Activated naive CD8-positive, alpha-beta T cell treated with anti-CD3 and anti-CD28 coated beads for 36 hours (primary cell): ENCODE measurements at regions not wholly inside any gene's neighbourhood (a gene's known extent, or its start where the extent isn't known, plus 50 kb on each side); places are given as distances from the start of the nearest gene placed in this dataset.

ENCODE experiments used
- DNase-seq: peaks from one replicate; pipeline ENCODE4 v3.0.0; 2021
- H3K27ac Mint-ChIP-seq: one replicate; pipeline ENCODE4 v1.8.0; 2022; ENCODE audit warnings: mild to moderate bottlenecking, moderate library complexity, mixed read lengths
- H3K27me3 Mint-ChIP-seq: one replicate; pipeline ENCODE4 v1.8.0; 2022; ENCODE audit warnings: mild to moderate bottlenecking, mixed read lengths
- H3K36me3 Mint-ChIP-seq: one replicate; pipeline ENCODE4 v1.8.0; 2021; ENCODE audit warnings: mild to moderate bottlenecking, mixed read lengths
- H3K4me1 Mint-ChIP-seq: one replicate; pipeline ENCODE4 v1.8.0; 2021; ENCODE audit warnings: mixed read lengths
- H3K4me3 Mint-ChIP-seq: one replicate; pipeline ENCODE4 v1.8.0; 2022; ENCODE audit warnings: mild to moderate bottlenecking, moderate library complexity, mixed read lengths
- H3K9me3 Mint-ChIP-seq: one replicate; pipeline ENCODE4 v1.8.0; 2022; ENCODE audit warnings: mixed read lengths

- Mint-ChIP-seq H3K36me3 (no peaks in the 10 kb centered on the region), H3K27me3 (no peaks in the 10 kb centered on the region), H3K4me1 (no peaks in the 10 kb centered on the region), H3K4me3 (no peak overlapping the region), H3K27ac (no peak overlapping the region), H3K9me3 (no peaks in the 10 kb centered on the region)
- no peak for DNase-seq
These were observed 590.6 kb upstream of the NETO1 start for GRCh38 chr18:73458186-73458964.

DNA sequence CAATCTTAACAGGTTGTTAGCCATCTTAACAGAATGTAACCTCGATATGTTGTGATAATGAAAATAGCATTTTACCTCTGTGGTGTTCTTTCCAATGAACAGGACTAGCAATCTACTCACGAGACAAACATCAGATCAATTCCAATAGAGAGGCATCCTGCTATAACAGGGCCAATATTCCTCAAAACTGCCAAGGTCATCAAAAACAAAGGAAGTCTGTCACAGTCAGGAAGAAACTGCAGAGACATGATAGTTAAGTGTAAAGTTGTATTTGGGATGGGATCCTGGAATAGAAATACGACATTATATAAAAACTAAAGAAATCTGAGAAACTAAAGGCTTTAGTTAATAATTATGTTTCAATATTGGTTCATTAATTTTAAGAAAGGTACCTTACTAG, 588.9 kb upstream of the NETO1 start:
- Mint-ChIP-seq H3K9me3 (no peaks in the 10 kb centered on the region), H3K36me3 (no peaks in the 10 kb centered on the region), H3K27me3 (no peaks in the 10 kb centered on the region), H3K4me1 (no peaks in the 10 kb centered on the region), H3K27ac (no peak overlapping the region), H3K4me3 (no peak overlapping the region)
- DNase-seq = no peak

DNA sequence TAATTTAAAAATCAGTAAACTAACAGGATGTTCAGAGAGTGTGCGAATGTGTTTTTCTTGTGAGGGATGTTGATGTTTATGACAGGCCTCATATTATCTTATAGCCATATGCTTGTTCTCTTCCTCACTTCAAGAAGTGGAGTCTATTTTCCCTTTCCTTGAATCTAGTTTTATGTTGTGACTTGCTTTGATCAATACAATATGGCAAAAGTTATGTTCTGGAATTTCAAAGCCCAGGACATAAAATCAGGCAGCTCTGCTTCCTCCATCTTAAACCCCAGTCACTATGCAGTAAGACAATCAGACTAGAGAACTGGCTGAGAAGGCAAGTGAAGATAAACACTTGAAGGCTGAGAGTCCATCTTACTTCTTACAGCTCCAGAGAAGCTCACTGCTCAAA, 585.1 kb upstream of the NETO1 start:
- Mint-ChIP-seq H3K9me3 (peaks cover 5% of the 10 kb centered on the region), H3K36me3 (no peaks in the 10 kb centered on the region), H3K4me1 (no peaks in the 10 kb centered on the region), H3K4me3 (no peak overlapping the region), H3K27me3 (no peaks in the 10 kb centered on the region), H3K27ac (no peak overlapping the region)
- DNase-seq = no peak

- Mint-ChIP-seq H3K9me3 (peaks cover 5% of the 10 kb centered on the region), H3K27me3 (no peaks in the 10 kb centered on the region), H3K4me3 (no peak overlapping the region), H3K4me1 (no peaks in the 10 kb centered on the region), H3K27ac (no peak overlapping the region), H3K36me3 (no peaks in the 10 kb centered on the region)
- DNase-seq = no peak
These were observed 578.7 kb upstream of the NETO1 start for GRCh38 chr18:73446502-73446901.

DNA sequence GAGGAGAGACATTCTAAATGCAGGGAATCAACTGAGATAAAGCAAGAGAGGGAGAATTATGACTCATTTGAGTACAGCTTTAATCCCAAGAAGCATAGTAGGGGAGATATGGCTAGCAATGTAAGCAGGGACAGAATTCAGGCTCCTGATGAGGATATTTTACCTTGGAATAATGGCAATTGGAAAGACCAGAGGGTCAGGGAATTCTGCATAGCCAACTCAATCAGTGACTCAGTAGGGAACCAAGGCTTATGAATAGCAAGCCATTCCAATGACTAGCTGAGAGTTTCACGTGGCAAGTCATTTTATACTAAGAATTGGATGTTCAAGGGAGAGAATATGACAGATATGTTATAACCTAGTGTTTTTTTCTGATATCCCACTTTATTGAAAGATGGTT, 563.8 kb upstream of the NETO1 start:
- Mint-ChIP-seq H3K27ac (no peak overlapping the region), H3K4me3 (no peak overlapping the region), H3K36me3 (no peaks in the 10 kb centered on the region), H3K27me3 (no peaks in the 10 kb centered on the region), H3K4me1 (no peaks in the 10 kb centered on the region), H3K9me3 (no peaks in the 10 kb centered on the region)
- no peak for DNase-seq

DNA sequence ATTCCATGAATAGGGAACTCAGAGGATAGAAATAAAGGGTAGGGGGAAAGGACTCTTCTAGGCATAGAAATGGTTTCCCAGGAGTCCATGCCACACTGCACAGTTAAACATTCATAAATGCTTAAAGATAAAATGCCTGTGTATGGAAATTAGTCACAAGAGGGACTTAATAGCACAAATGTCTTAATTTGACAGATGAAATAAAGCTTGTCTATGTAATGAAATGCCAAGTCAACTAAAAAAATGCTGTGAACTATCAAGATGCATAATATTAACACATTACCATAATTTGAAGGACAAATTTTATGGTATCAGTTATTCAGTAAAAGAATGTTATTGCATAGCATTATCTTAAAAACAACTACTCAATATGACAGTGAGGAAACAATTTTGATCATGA, 553.2 kb upstream of the NETO1 start:
- Mint-ChIP-seq H3K4me1 (no peaks in the 10 kb centered on the region), H3K27ac (no peak overlapping the region), H3K4me3 (no peak overlapping the region), H3K36me3 (no peaks in the 10 kb centered on the region), H3K9me3 (peaks cover 7% of the 10 kb centered on the region), H3K27me3 (no peaks in the 10 kb centered on the region)
- DNase-seq = no peak

- H3K36me3 Mint-ChIP-seq = no peaks in the 10 kb centered on the region
- H3K27me3 Mint-ChIP-seq = no peaks in the 10 kb centered on the region
- H3K9me3 Mint-ChIP-seq = peaks cover 7% of the 10 kb centered on the region
- no peaks in the 10 kb centered on the region for H3K4me1 Mint-ChIP-seq
- H3K27ac Mint-ChIP-seq = no peak overlapping the region
- H3K4me3 Mint-ChIP-seq = no peak overlapping the region
- DNase-seq = no peak
These were observed 551.7 kb upstream of the NETO1 start for GRCh38 chr18:73419531-73419930.

DNA sequence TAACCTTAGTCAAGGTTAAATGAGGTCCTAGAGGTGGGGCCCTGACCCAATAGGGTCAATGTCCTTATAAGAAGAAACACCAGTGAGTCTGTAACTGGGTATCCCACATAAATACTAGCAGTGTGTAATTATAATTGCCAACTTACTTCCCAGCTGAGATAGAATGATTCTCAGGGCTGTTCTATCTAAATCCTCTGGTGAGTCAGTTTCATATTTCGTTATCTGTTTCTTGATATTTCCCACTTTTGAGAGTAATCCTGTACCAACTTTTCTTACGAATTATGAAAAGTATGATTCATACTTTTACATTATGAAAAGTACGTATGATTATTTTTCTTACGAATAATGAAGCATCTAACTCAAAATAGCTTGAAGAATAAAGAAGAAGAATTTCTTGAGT, 546.8 kb upstream of the NETO1 start:
- no peak overlapping the region for H3K27ac Mint-ChIP-seq
- no peak for DNase-seq
- no peak overlapping the region for H3K4me3 Mint-ChIP-seq
- H3K9me3 Mint-ChIP-seq = peaks cover 7% of the 10 kb centered on the region
- no peaks in the 10 kb centered on the region for H3K36me3 Mint-ChIP-seq
- no peaks in the 10 kb centered on the region for H3K4me1 Mint-ChIP-seq
- H3K27me3 Mint-ChIP-seq = no peaks in the 10 kb centered on the region

DNA sequence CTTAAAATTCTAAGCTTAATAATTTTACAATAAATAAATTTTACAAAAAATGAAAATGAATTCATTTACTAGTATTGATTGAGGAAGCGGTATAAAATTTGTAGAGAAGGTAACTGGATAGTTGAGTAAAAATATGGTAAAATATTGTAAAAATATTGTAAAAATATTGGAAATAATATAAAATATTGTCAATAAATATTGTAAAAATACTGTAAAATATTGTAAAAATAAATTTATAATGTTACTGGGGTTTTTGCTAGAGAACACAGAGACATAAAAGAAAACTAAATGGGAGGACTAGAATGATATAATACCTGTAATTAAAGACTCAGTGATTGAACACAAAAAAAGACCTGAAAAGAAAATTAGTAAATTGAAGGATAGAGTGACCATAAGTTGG, 546.3 kb upstream of the NETO1 start:
- Mint-ChIP-seq H3K4me3 (no peak overlapping the region), H3K27me3 (no peaks in the 10 kb centered on the region), H3K36me3 (no peaks in the 10 kb centered on the region), H3K4me1 (no peaks in the 10 kb centered on the region), H3K9me3 (peaks cover 7% of the 10 kb centered on the region), H3K27ac (no peak overlapping the region)
- DNase-seq = no peak

DNA sequence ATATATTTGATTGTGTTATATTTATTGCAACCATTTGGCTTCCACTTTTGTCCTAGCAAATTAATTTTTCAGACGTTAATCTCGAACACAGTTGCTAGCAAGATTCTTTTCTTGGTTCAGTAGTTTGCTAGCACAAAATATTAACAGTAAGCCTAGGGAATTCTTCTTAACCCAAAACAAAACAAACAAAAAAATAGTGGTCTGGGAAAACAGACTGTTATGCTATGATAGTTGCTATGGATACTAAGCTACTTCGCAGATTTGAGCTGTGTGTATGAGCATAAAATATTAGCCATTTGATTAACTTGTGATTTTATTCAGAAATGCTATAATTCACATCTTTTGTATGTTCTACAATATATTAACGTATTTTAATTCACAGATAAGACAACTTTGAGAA, 541.5 kb upstream of the NETO1 start:
- H3K36me3 Mint-ChIP-seq = no peaks in the 10 kb centered on the region
- H3K9me3 Mint-ChIP-seq = no peaks in the 10 kb centered on the region
- no peak overlapping the region for H3K27ac Mint-ChIP-seq
- H3K4me1 Mint-ChIP-seq = no peaks in the 10 kb centered on the region
- no peak for DNase-seq
- H3K4me3 Mint-ChIP-seq = no peak overlapping the region
- no peaks in the 10 kb centered on the region for H3K27me3 Mint-ChIP-seq

GRCh38 chr18:73408469-73408868, 540.7 kb upstream of the NETO1 start:
- Mint-ChIP-seq H3K4me3 (no peak overlapping the region), H3K36me3 (no peaks in the 10 kb centered on the region), H3K27me3 (no peaks in the 10 kb centered on the region), H3K4me1 (no peaks in the 10 kb centered on the region), H3K9me3 (no peaks in the 10 kb centered on the region), H3K27ac (no peak overlapping the region)
- DNase-seq = no peak

DNA sequence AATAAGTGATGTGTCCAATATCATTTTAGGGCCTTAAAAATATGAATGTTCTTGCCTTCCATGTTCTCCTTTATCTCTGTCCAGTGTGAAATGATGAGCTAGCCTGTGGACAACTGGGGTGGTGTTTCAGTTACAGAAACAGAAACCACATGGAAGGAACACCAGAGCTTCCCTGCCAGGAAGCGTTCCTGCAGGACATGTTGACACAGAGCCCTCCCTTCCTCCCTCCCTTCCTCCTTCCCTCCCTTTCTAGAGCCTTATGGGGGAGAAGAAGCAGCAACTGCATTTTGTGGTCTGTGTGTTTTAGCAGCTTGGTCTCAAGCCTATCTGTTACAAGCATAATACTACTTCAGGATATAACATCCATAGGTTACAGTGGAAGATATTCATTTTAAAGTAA, 539.7 kb upstream of the NETO1 start:
- no peak overlapping the region for H3K4me3 Mint-ChIP-seq
- H3K9me3 Mint-ChIP-seq = no peaks in the 10 kb centered on the region
- H3K36me3 Mint-ChIP-seq = no peaks in the 10 kb centered on the region
- H3K4me1 Mint-ChIP-seq = no peaks in the 10 kb centered on the region
- H3K27ac Mint-ChIP-seq = no peak overlapping the region
- H3K27me3 Mint-ChIP-seq = no peaks in the 10 kb centered on the region
- no peak for DNase-seq

DNA sequence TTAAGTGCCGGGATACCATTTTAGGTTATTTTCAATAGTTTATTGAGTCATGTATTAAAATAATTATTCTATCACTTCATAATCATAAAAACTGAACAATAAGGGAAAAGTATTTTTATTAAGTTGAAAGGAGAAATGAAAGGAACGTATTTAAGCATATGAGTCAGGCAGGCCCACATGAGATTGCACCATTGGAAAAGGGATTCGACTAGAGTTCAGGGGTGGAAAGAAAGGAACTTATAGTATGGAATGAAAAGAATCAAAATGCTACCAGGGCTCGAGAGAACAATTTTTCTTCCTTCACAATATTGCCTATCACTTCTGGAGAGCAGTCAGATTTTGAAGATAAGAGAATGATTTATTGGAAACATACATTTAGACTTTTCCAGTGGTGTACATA, 516.5 kb upstream of the NETO1 start:
- Mint-ChIP-seq H3K4me1 (no peaks in the 10 kb centered on the region), H3K36me3 (no peaks in the 10 kb centered on the region), H3K9me3 (no peaks in the 10 kb centered on the region), H3K4me3 (no peak overlapping the region), H3K27ac (no peak overlapping the region), H3K27me3 (no peaks in the 10 kb centered on the region)
- no peak for DNase-seq

DNA sequence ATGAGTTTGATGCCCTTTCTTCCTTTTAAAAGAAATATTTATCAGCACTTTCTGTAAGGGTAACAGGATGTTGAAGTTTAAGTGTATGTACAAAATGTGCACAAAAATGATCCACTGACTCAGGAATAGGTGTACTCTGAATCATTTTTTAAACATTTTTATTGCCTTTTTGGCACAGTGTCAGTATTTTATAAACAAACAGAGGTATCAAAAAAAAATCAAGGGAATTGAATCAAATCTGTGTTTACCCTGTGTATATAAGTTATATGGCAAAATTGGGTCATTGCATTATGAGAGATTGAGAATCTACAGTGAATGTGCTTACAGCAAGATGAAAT, 513.9 kb upstream of the NETO1 start:
- H3K27me3 Mint-ChIP-seq = no peaks in the 10 kb centered on the region
- no peaks in the 10 kb centered on the region for H3K36me3 Mint-ChIP-seq
- H3K9me3 Mint-ChIP-seq = no peaks in the 10 kb centered on the region
- no peak for DNase-seq
- H3K4me1 Mint-ChIP-seq = no peaks in the 10 kb centered on the region
- no peak overlapping the region for H3K27ac Mint-ChIP-seq
- H3K4me3 Mint-ChIP-seq = no peak overlapping the region

- peaks cover 2% of the 10 kb centered on the region for H3K9me3 Mint-ChIP-seq
- no peak for DNase-seq
- no peak overlapping the region for H3K27ac Mint-ChIP-seq
- no peak overlapping the region for H3K4me3 Mint-ChIP-seq
- no peaks in the 10 kb centered on the region for H3K36me3 Mint-ChIP-seq
- H3K27me3 Mint-ChIP-seq = no peaks in the 10 kb centered on the region
- no peaks in the 10 kb centered on the region for H3K4me1 Mint-ChIP-seq
These were observed 513.4 kb upstream of the NETO1 start for GRCh38 chr18:73381016-73381698.

- Mint-ChIP-seq H3K9me3 (peaks cover 4% of the 10 kb centered on the region), H3K27ac (no peak overlapping the region), H3K4me1 (no peaks in the 10 kb centered on the region), H3K4me3 (no peak overlapping the region), H3K36me3 (no peaks in the 10 kb centered on the region), H3K27me3 (no peaks in the 10 kb centered on the region)
- DNase-seq = no peak
These were observed 498.9 kb upstream of the NETO1 start for GRCh38 chr18:73366713-73367112.
